Stimulated activated naive B cell treated with anti-CD40 and anti-IgM and Interleukin-4, amounts not matched to agents 10 μg/mL and 1 μg/mL and 100 μg/mL, for 72 hours (primary cell): ENCODE measurements at regions not wholly inside any gene's neighbourhood (a gene's known extent, or its start where the extent isn't known, plus 50 kb on each side); places are given as distances from the start of the nearest gene placed in this dataset.

ENCODE experiments used
- ATAC-seq, 2 donors: fragments of 150-1000 bp; cut with Tn5 transposase; replicated peaks; 2 replicates each; pipeline ENCODE4 v1.10.0; 2021; ENCODE audit warnings: moderate library complexity in 1 of 2
- DNase-seq: peaks from one replicate; pipeline ENCODE4 v3.0.0; 2021
- H3K27ac Mint-ChIP-seq: one replicate; pipeline ENCODE4 v1.8.0; 2022; ENCODE audit warnings: mild to moderate bottlenecking, mixed read lengths
- H3K27me3 Mint-ChIP-seq, 2 donors: one replicate each; pipeline ENCODE4 v1.8.0; 2022; ENCODE audit warnings: mixed read lengths in 2 of 2
- H3K36me3 Mint-ChIP-seq, 2 donors: one replicate each; pipeline ENCODE4 v1.8.0; 2022; ENCODE audit warnings: mixed read lengths in 2 of 2, mild to moderate bottlenecking in 1 of 2
- H3K4me1 Mint-ChIP-seq, 2 donors: one replicate each; pipeline ENCODE4 v1.8.0; 2022; ENCODE audit warnings: mixed read lengths in 2 of 2, mild to moderate bottlenecking in 1 of 2
- H3K4me3 Mint-ChIP-seq, 2 donors: one replicate each; pipeline ENCODE4 v1.8.0; 2022; ENCODE audit warnings: mild to moderate bottlenecking in 2 of 2, mixed read lengths in 2 of 2, moderate library complexity in 1 of 2
- H3K9me3 Mint-ChIP-seq, 2 donors: one replicate each; pipeline ENCODE4 v1.8.0; 2022; ENCODE audit warnings: mixed read lengths in 2 of 2, mild to moderate bottlenecking in 1 of 2

DNA sequence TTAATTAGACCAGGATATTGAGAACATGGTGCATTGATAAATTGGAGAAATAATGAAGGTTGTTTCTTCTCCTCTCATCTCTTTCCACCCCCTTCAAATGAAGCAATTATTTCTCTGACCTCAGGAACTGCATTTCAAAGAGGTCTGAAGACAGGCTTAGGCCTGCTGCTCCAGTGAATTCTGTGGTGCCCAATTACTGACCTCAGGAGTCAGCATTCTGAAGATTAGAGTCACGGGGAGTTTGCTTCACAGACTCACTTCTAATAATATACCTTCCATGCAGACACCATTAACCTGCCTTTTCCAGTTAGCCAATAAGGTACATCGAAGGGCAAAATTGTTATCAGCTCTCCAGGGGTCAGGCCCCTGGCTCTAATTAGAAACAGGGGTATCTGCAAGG, 270.9 kb downstream of the GAS1 start:
- H3K4me3 Mint-ChIP-seq = no peak overlapping the region
- no peak for ATAC-seq
- no peaks in the 10 kb centered on the region for H3K36me3 Mint-ChIP-seq
- no peak overlapping the region for H3K27ac Mint-ChIP-seq
- DNase-seq = no peak
- peaks cover 1 to 2% of the 10 kb centered on the region in 2 donors for H3K9me3 Mint-ChIP-seq
- H3K4me1 Mint-ChIP-seq = no peaks in the 10 kb centered on the region
- H3K27me3 Mint-ChIP-seq = no peaks in the 10 kb centered on the region

DNA sequence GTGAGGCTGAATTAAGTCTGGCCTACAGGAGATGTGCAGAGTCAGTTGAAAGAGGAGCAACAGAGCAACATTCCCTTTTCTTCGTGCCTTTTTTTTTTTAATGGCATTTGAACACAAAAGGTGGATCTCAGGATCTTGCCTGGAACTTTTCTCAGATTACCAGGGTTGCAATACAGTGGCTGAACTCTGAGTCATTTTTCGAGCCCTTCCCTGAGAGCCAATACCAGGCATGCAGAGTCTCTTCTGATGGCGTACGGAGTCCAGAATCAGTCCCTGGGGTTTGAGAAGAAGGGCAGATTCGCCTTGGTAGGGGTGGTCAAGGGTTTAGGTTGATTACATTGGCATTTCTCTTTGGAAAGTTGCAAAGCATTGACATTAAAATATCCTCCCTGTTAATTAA, 271.5 kb downstream of the GAS1 start:
- Mint-ChIP-seq H3K36me3 (no peaks in the 10 kb centered on the region), H3K27me3 (no peaks in the 10 kb centered on the region), H3K9me3 (peaks cover 2 to 4% of the 10 kb centered on the region in 2 donors), H3K4me1 (no peaks in the 10 kb centered on the region), H3K27ac (no peak overlapping the region), H3K4me3 (no peak overlapping the region)
- ATAC-seq (no peak), DNase-seq (no peak)

DNA sequence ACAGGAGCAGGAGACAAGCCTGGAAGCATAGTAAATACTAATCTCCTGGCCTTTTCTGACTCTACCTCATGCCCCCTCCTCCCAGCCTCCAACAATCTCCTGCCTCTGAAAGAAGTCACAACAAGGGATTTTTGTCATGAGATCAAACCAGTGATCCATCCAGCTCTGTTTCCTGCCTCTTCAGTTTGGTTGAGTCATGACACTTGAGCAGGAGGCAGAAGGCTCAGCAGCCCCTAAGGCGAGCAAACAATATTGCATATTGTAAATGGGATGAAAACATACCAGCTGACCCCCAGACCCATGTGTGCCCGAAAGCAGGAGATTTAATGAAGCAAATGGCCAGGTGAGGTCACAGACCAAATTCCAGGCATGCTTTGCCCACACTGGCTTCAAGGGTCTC, 272.8 kb downstream of the GAS1 start:
- no peaks in the 10 kb centered on the region for H3K27me3 Mint-ChIP-seq
- H3K27ac Mint-ChIP-seq = no peak overlapping the region
- DNase-seq = no peak
- H3K4me3 Mint-ChIP-seq = no peak overlapping the region
- peaks cover 4 to 8% of the 10 kb centered on the region in 2 donors for H3K9me3 Mint-ChIP-seq
- H3K36me3 Mint-ChIP-seq = no peaks in the 10 kb centered on the region
- H3K4me1 Mint-ChIP-seq = no peaks in the 10 kb centered on the region
- ATAC-seq = no peak

DNA sequence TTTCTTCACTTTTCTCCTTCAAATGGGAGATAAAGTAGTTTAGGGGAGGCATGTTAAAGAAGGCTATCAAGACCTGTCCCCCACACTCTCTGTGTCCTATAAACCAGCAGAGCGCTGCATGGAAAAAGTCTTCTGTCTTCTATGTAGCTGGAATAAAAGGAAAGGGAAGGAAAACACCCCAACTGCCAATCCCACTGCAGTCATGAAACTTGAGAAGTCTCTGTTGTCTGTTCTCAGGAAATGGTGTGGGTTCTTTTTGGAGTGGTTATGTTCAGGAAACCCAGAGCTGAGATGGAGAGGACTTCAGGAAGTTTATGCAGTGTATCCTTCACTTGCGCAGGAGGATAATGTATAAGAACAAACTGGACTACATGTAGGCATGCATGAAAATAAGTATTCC, 274.3 kb downstream of the GAS1 start:
- ATAC-seq = no peak
- Mint-ChIP-seq H3K4me3 (no peak overlapping the region), H3K27ac (no peak overlapping the region), H3K27me3 (no peaks in the 10 kb centered on the region), H3K9me3 (peaks cover 4 to 8% of the 10 kb centered on the region in 2 donors), H3K36me3 (no peaks in the 10 kb centered on the region), H3K4me1 (no peaks in the 10 kb centered on the region)
- no peak for DNase-seq

DNA sequence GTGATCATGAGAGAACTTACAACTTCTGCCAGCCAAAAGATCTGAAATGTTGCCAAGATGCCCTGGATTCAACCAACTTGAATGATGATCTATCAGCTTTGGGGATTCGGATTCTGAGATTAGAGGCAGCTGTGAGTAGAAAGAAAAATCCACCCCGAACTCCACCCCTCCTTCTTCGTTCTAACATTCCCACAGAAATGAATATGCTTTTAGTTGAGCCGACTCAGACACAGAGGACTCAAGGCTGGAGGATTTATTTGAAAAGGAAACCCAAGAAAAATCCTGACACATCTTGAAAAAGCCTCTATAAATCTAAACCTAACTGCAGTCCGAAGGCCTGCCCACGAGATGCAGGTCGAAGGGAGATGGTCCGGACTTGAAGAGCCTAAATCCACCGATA, 275.0 kb downstream of the GAS1 start:
- Mint-ChIP-seq H3K27me3 (no peaks in the 10 kb centered on the region), H3K27ac (no peak overlapping the region), H3K4me3 (no peak overlapping the region), H3K4me1 (no peaks in the 10 kb centered on the region), H3K9me3 (peaks cover 4 to 8% of the 10 kb centered on the region in 2 donors), H3K36me3 (no peaks in the 10 kb centered on the region)
- no peak for DNase-seq
- no peak for ATAC-seq

DNA sequence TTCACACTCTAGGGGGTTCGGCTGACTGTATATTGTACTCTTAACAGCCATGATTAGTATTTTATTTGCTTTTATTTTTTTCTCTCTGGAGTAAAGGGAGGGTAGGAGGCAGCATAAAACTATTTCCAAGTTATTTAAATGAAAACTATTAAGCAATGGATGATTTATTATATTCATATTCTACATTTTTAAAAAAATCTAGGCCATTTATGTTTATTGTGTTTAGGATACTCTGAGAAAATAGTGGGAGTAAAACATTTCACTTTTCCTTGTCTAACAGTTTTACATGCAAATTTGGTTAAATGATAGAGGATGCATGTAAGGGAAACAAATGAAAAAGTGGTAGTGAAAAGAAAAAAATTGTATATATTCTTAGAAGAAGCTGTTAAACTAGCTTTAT, 276.3 kb downstream of the GAS1 start:
- ATAC-seq = no peak
- Mint-ChIP-seq H3K9me3 (peaks cover 4 to 8% of the 10 kb centered on the region in 2 donors), H3K27ac (no peak overlapping the region), H3K4me1 (no peaks in the 10 kb centered on the region), H3K27me3 (no peaks in the 10 kb centered on the region), H3K4me3 (no peak overlapping the region), H3K36me3 (no peaks in the 10 kb centered on the region)
- no peak for DNase-seq

DNA sequence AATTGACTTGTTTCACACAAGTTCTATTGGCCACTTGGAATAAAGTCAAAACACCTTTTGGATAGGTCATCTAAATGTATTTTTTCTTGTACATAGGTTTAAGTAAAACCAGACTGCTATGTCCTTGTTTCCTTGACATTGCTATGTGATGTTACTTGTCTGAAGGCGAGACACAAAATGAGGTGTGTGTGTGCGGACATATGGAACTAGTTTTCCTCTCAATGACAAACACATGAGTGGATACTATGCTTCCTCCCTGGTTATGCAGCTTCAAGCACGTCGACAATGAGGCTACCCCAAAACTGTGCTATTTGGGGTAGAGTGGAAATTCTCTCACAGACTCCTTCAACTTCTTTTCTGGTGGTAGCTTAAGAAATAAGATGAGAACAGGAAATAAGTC, 276.8 kb downstream of the GAS1 start:
- no peaks in the 10 kb centered on the region for H3K4me1 Mint-ChIP-seq
- ATAC-seq (no peak), DNase-seq (no peak)
- no peak overlapping the region for H3K4me3 Mint-ChIP-seq
- peaks cover 4 to 8% of the 10 kb centered on the region in 2 donors for H3K9me3 Mint-ChIP-seq
- no peak overlapping the region for H3K27ac Mint-ChIP-seq
- no peaks in the 10 kb centered on the region for H3K36me3 Mint-ChIP-seq
- no peaks in the 10 kb centered on the region for H3K27me3 Mint-ChIP-seq

DNA sequence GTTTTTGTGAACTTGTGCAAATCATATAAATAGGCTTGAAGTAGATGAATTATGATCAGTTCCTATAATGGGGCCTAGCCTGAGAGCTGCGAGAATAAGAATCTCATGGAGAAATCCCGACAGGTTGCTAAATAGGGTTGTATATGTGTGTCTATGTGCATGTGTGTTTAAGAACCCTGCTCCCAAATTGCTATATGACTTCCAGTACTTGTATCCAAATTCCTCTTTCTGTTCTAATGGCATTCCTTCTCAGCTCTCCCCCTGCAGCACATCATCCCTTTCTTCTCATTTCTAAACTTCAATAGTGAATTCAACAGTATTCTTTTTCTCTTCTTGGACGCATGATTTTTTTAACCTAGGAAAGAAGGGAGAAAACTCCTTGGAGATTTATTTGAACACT, 277.2 kb downstream of the GAS1 start:
- no peak overlapping the region for H3K27ac Mint-ChIP-seq
- peaks cover 4 to 8% of the 10 kb centered on the region in 2 donors for H3K9me3 Mint-ChIP-seq
- no peaks in the 10 kb centered on the region for H3K4me1 Mint-ChIP-seq
- no peaks in the 10 kb centered on the region for H3K27me3 Mint-ChIP-seq
- no peaks in the 10 kb centered on the region for H3K36me3 Mint-ChIP-seq
- no peak overlapping the region for H3K4me3 Mint-ChIP-seq
- ATAC-seq (no peak), DNase-seq (no peak)

DNA sequence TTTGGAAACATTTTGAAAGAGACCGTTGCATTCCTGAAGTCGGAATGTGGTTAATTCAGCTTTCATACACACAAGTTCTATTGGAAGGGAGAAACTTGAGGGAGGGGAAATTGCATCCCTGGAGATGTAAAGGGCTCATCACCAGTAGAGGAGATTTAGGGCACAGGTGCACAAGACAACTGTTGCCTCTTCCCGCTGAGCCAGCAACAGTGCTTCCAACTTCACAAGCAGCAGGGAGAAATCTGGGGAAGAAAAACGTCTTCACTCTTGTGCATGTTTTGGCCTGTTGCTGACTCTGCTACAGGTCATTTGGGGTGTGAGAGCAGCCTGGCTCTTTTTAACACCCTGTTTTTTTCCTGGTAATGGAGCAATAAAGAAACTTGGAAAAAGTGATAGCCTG, 277.9 kb downstream of the GAS1 start:
- Mint-ChIP-seq H3K27me3 (no peaks in the 10 kb centered on the region), H3K27ac (no peak overlapping the region), H3K4me1 (no peaks in the 10 kb centered on the region), H3K9me3 (peaks cover 4 to 8% of the 10 kb centered on the region in 2 donors), H3K4me3 (no peak overlapping the region), H3K36me3 (no peaks in the 10 kb centered on the region)
- no peak for ATAC-seq
- no peak for DNase-seq

DNA sequence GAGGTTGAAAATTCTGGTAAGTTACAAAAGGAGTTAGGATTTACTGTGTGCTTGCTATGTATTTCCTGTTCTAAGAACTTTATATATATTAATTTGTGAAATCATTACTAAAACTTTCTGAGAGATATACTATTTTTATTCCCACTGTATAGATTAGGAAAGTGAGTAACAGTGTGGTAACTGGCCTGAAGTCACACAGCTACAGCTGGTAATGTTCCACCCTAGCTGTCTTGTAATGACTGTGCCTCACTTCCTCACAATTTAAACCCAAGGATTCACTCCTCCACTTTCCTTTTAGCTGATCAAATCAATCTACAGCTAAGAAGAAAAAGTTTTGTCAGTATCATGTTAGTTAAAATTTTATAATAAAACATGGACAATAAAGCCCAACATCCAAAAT, 278.8 kb downstream of the GAS1 start:
- peak; percentile 41 to 62 for ATAC-seq

DNA sequence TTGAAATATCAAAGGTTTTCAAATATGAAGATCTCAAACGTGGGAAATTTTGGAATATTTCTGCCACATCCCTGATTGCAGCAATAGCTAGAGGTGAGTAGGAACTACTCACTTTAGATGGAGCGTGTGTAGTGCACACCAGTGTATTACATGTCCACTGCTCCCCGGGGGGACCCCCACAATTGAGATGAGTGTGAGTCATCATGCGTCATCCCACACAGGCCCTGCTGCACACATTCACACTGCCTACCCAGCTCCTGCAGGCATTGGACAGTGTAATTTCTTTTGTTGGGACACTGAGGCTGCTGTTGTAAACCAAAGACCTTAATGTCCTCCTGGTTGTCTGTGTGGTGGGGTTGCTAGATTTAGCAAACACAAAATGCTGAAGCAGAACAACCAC, 280.0 kb downstream of the GAS1 start:
- ATAC-seq (no peak), DNase-seq (no peak)
- Mint-ChIP-seq H3K27ac (no peak overlapping the region), H3K9me3 (peaks cover 4 to 8% of the 10 kb centered on the region in 2 donors), H3K27me3 (no peaks in the 10 kb centered on the region), H3K4me3 (no peak overlapping the region), H3K36me3 (no peaks in the 10 kb centered on the region), H3K4me1 (no peaks in the 10 kb centered on the region)

More for the DNA sequence above, 278.8 kb downstream of the GAS1 start:
- H3K27me3 Mint-ChIP-seq = no peaks in the 10 kb centered on the region
- no peaks in the 10 kb centered on the region for H3K36me3 Mint-ChIP-seq
- H3K27ac Mint-ChIP-seq = no peak overlapping the region
- DNase-seq = no peak
- H3K9me3 Mint-ChIP-seq = peaks cover 4 to 8% of the 10 kb centered on the region in 2 donors
- no peak overlapping the region for H3K4me3 Mint-ChIP-seq
- no peaks in the 10 kb centered on the region for H3K4me1 Mint-ChIP-seq

DNA sequence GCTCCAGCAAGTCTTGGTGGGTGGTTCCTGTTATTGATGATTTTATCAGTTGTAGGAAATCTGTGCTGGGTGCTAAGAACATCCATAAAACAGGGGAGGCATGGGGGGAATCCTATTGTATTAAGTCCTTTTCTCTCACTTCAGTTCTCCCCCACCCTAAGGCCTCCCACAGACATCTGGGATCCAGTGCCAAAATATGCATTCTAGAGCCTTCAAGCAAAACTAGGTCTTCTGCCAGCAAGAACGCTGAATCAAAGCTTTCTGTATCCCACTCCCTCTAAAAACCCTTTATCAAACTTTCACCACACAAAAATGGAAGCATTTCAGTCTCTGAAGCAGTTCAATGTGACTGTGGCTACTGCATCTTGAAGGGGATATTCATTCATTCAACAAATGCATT, 281.9 kb downstream of the GAS1 start:
- no peak for ATAC-seq
- DNase-seq = no peak
- Mint-ChIP-seq H3K36me3 (no peaks in the 10 kb centered on the region), H3K27me3 (no peaks in the 10 kb centered on the region), H3K4me1 (no peaks in the 10 kb centered on the region), H3K27ac (no peak overlapping the region), H3K9me3 (peaks cover 2 to 4% of the 10 kb centered on the region in 2 donors), H3K4me3 (no peak overlapping the region)

DNA sequence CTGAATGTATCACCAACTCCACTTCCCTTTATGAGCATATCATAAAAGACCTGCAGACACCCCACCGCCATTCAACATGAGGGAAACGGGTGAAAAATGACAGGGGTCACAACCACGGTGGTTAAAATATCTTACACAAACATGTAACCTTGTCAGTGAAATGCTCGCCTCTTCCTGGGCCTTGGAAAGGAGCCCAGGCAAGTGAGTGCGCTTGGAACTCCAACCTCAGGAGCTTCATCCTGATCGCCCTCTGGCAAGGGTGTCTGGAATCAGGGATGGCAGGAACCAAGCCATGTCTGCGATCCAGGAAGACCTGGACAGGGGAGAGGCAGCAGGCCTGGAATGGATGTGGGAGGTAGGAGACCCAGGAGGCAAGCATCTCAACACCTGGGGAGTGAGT, 282.7 kb downstream of the GAS1 start:
- no peak for ATAC-seq
- Mint-ChIP-seq H3K36me3 (no peaks in the 10 kb centered on the region), H3K9me3 (no peaks in the 10 kb centered on the region), H3K4me3 (no peak overlapping the region), H3K4me1 (no peaks in the 10 kb centered on the region), H3K27me3 (no peaks in the 10 kb centered on the region), H3K27ac (no peak overlapping the region)
- DNase-seq = no peak

DNA sequence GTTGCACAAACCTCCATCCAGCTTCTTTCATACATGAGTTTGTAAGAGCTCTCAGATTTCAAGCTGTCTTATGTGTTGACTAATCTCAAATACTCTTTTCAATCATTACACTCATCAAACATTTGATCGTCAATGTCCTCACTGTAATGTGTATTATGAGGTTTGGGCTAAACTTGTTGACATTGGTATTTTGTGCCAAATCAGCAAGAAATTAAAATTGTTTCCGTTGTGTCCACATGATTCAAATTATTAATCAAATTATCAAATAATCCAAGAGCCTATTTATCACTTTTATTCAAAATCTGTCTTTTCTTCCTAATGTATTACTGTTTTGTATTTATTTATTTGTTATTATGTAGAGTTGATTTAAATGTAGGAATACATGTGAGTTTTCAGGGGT, 283.4 kb downstream of the GAS1 start:
- Mint-ChIP-seq H3K4me3 (no peak overlapping the region), H3K4me1 (no peaks in the 10 kb centered on the region), H3K36me3 (no peaks in the 10 kb centered on the region), H3K27me3 (no peaks in the 10 kb centered on the region), H3K27ac (no peak overlapping the region), H3K9me3 (no peaks in the 10 kb centered on the region)
- ATAC-seq (no peak), DNase-seq (no peak)

DNA sequence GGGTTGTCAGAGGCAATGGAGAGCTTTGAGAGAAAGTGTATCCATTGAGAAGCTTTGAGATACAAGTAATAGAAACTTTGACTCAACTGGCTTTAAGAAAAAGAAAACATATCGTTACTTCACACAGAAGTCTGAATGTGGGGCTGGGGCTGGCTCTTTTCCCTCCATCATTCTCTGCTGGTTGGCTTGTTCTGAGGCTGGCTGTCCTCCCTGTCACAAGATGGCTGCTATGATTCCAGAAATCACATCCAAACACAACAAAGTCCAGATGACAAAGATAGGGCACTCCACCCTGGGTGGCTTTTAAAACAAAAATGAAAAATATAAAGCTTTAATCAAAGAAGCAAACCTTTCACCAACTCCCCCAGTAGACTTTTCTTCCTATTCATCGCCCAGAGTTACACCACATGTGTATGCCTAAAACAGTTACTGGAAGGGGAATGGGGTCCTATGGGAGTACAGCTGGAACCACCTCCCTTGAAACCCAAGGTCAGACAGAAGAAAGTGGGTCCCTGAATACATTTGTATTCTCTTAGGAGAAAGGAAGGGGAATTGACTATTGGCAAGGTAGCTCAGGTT, 284.3 kb downstream of the GAS1 start:
- Mint-ChIP-seq H3K9me3 (no peaks in the 10 kb centered on the region), H3K36me3 (no peaks in the 10 kb centered on the region), H3K4me1 (no peaks in the 10 kb centered on the region), H3K4me3 (no peak overlapping the region), H3K27ac (no peak overlapping the region), H3K27me3 (no peaks in the 10 kb centered on the region)
- ATAC-seq = no peak
- no peak for DNase-seq
